ENCODE measurements at regions not wholly inside any gene's neighbourhood (a gene's known extent, or its start where the extent isn't known, plus 50 kb on each side); places are given as distances from the start of the nearest gene placed in this dataset.
"Not testable (repeated sequence)": the region's sequence is repeated elsewhere in the genome, so short reads cannot be mapped to it uniquely, and the experiment has no call there.

DNA sequence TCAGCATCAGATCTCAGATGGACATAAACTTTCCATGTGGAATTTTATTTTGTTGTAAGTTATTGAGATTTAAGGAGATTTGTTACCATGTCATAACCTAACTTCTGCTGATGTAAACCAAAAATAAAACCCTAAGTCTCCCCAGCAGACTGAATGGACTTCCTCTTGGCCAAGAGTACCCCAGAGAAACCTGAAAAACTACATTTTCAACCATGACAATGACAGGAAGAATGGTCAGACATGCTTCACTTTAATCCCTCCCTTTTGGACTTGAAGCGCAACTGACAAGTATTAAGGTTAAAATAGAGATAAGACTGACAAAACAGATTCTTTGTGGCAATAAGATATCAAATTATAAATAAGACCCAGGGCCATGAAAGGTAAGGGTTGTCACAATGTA lies 579.7 kb upstream of the RAG2 start:
- TF ChIP-seq, protein P1, sequence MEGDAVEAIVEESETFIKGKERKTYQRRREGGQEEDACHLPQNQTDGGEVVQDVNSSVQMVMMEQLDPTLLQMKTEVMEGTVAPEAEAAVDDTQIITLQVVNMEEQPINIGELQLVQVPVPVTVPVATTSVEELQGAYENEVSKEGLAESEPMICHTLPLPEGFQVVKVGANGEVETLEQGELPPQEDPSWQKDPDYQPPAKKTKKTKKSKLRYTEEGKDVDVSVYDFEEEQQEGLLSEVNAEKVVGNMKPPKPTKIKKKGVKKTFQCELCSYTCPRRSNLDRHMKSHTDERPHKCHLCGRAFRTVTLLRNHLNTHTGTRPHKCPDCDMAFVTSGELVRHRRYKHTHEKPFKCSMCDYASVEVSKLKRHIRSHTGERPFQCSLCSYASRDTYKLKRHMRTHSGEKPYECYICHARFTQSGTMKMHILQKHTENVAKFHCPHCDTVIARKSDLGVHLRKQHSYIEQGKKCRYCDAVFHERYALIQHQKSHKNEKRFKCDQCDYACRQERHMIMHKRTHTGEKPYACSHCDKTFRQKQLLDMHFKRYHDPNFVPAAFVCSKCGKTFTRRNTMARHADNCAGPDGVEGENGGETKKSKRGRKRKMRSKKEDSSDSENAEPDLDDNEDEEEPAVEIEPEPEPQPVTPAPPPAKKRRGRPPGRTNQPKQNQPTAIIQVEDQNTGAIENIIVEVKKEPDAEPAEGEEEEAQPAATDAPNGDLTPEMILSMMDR (IDR thresholded peaks at IDR 0.05; ENCODE audit: unreplicated experiment): no peak
- Mint-ChIP-seq H3K9me3 (ENCODE audit: low read depth, unreplicated experiment) (no peaks in the 10 kb centered on the region), H3K27ac (ENCODE audit: unreplicated experiment) (no peak overlapping the region), H3K4me1 (ENCODE audit: low read depth, unreplicated experiment) (peaks cover 10% of the 10 kb centered on the region), H3K4me3 (ENCODE audit: low read depth, unreplicated experiment) (no peak overlapping the region), H3K36me3 (ENCODE audit: insufficient read depth, unreplicated experiment) (no peaks in the 10 kb centered on the region), H3K27me3 (ENCODE audit: unreplicated experiment) (no peaks in the 10 kb centered on the region)
- CTCF ChIA-PET: no interaction called here
- intact Hi-C loops (cut with micrococcal nuclease; ENCODE audit: unreplicated experiment): no loop called here
- no TSS peak for BruUV-seq (replicated peaks)
- peak; percentile 4 for DNase-seq

DNA sequence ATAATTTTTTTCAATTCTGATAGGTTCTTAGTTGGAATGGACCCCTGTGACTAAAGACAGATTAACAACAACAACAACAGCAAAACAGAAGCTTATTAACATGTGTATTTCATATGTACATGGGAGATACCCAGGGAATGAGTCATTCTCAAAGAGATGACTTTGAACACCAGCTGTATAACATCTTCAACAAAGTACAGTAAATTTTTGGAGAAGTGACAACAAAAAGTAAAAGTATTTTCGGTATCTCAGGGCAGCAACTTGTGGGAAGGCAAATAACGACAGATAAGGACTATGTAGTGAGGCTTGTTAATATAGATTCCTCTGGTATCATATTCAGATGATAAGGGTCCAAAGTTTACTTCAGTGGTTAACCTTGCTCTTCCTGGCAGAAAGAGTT lies 573.4 kb upstream of the RAG2 start:
- BruUV-seq (replicated peaks): no TSS peak
- DNase-seq: no peak
- TF ChIP-seq, protein P1 (IDR thresholded peaks at IDR 0.05; ENCODE audit: unreplicated experiment): no peak
- no peaks in the 10 kb centered on the region for H3K4me1 Mint-ChIP-seq (ENCODE audit: low read depth, unreplicated experiment)
- CTCF ChIA-PET: no interaction called here
- no peaks in the 10 kb centered on the region for H3K27me3 Mint-ChIP-seq (ENCODE audit: unreplicated experiment)
- H3K36me3 Mint-ChIP-seq (ENCODE audit: insufficient read depth, unreplicated experiment): no peaks in the 10 kb centered on the region
- no peak overlapping the region for H3K27ac Mint-ChIP-seq (ENCODE audit: unreplicated experiment)
- H3K9me3 Mint-ChIP-seq (ENCODE audit: low read depth, unreplicated experiment): no peaks in the 10 kb centered on the region
- intact Hi-C loops (cut with micrococcal nuclease; ENCODE audit: unreplicated experiment): no loop called here
- H3K4me3 Mint-ChIP-seq (ENCODE audit: low read depth, unreplicated experiment): no peak overlapping the region

- Mint-ChIP-seq H3K4me1 (ENCODE audit: low read depth, unreplicated experiment) (no peaks in the 10 kb centered on the region), H3K27me3 (ENCODE audit: unreplicated experiment) (no peaks in the 10 kb centered on the region)
- no TSS peak for BruUV-seq (replicated peaks)
These were observed 572.3 kb upstream of the RAG2 start for GRCh38 chr11:37170311-37170710.

GRCh38 chr11:37145434-37145833 lies 547.4 kb upstream of the RAG2 start:
- H3K36me3 Mint-ChIP-seq (ENCODE audit: insufficient read depth, unreplicated experiment); H3K9me3 Mint-ChIP-seq (ENCODE audit: low read depth, unreplicated experiment); CTCF ChIA-PET; H3K27me3 Mint-ChIP-seq (ENCODE audit: unreplicated experiment); H3K27ac Mint-ChIP-seq (ENCODE audit: unreplicated experiment); intact Hi-C loops (cut with micrococcal nuclease; ENCODE audit: unreplicated experiment); H3K4me3 Mint-ChIP-seq (ENCODE audit: low read depth, unreplicated experiment); H3K4me1 Mint-ChIP-seq (ENCODE audit: low read depth, unreplicated experiment); BruUV-seq (replicated peaks): not testable (repeated sequence)
- peak; percentile 2 for DNase-seq

More at GRCh38 chr11:37170311-37170710, 572.3 kb upstream of the RAG2 start:
- TF ChIP-seq, protein P1 (IDR thresholded peaks at IDR 0.05; ENCODE audit: unreplicated experiment): no peak
- intact Hi-C loops (cut with micrococcal nuclease; ENCODE audit: unreplicated experiment): no loop called here
- Mint-ChIP-seq H3K9me3 (ENCODE audit: low read depth, unreplicated experiment) (no peaks in the 10 kb centered on the region), H3K4me3 (ENCODE audit: low read depth, unreplicated experiment) (no peak overlapping the region), H3K36me3 (ENCODE audit: insufficient read depth, unreplicated experiment) (no peaks in the 10 kb centered on the region), H3K27ac (ENCODE audit: unreplicated experiment) (no peak overlapping the region)
- no peak for DNase-seq
- CTCF ChIA-PET: no interaction called here

DNA sequence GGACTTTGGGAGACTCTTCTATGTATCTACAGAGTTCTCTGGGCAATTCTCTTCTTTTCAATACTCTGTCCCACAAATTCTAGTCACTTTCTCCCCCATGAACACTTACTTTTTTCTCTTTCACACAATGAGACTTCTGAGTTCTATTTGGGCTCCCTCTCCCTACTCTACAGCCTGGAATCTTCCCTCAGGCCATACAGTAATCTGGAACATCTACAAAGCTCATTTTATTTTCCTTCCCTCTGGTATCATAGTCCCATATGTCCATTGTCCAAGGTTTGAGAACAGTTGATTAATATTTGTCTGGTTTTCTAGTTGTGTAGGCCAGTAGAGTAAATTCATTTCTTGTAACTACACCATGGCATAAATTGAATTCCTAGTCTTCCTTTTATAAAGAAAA lies 544.6 kb upstream of the RAG2 start:
- intact Hi-C loops (cut with micrococcal nuclease; ENCODE audit: unreplicated experiment): no loop called here
- no peak overlapping the region for H3K27ac Mint-ChIP-seq (ENCODE audit: unreplicated experiment)
- H3K4me3 Mint-ChIP-seq (ENCODE audit: low read depth, unreplicated experiment): no peak overlapping the region
- TF ChIP-seq, protein P1 (IDR thresholded peaks at IDR 0.05; ENCODE audit: unreplicated experiment): no peak
- H3K36me3 Mint-ChIP-seq (ENCODE audit: insufficient read depth, unreplicated experiment): no peaks in the 10 kb centered on the region
- H3K9me3 Mint-ChIP-seq (ENCODE audit: low read depth, unreplicated experiment): no peaks in the 10 kb centered on the region
- CTCF ChIA-PET: interaction anchor here (0.5 kb wide), 1 partner anchor 238 kb away, joined by 3 read pairs; no protein-coding TSS in a partner anchor
- DNase-seq: no peak
- H3K4me1 Mint-ChIP-seq (ENCODE audit: low read depth, unreplicated experiment): no peaks in the 10 kb centered on the region
- BruUV-seq (replicated peaks): no TSS peak
- H3K27me3 Mint-ChIP-seq (ENCODE audit: unreplicated experiment): no peaks in the 10 kb centered on the region

Measured in Calu3 (cell line).